ENCODE measurements at regions not wholly inside any gene's neighbourhood (a gene's known extent, or its start where the extent isn't known, plus 50 kb on each side); places are given as distances from the start of the nearest gene placed in this dataset.

DNA sequence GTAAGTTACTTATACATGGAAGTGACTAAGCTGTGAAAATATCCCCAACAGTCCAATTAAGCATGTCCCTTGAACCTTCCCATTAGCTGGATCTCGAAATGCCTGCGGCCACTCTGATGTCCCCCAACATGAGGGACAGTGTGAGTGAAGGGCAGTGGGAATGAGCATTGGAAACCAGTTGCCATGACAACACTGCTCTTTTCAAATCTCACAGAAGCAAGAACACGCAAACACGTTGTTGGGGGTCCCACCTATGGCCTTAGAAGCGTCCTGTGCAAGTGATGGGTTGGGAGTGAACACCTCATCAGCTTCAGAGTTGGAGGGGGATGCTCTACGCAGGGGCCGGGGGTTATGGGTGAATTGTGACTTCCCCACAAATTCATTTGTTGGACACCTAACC, 205.9 kb downstream of the NXNL2 start:
- TF ChIP-seq, protein P1, sequence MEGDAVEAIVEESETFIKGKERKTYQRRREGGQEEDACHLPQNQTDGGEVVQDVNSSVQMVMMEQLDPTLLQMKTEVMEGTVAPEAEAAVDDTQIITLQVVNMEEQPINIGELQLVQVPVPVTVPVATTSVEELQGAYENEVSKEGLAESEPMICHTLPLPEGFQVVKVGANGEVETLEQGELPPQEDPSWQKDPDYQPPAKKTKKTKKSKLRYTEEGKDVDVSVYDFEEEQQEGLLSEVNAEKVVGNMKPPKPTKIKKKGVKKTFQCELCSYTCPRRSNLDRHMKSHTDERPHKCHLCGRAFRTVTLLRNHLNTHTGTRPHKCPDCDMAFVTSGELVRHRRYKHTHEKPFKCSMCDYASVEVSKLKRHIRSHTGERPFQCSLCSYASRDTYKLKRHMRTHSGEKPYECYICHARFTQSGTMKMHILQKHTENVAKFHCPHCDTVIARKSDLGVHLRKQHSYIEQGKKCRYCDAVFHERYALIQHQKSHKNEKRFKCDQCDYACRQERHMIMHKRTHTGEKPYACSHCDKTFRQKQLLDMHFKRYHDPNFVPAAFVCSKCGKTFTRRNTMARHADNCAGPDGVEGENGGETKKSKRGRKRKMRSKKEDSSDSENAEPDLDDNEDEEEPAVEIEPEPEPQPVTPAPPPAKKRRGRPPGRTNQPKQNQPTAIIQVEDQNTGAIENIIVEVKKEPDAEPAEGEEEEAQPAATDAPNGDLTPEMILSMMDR (IDR thresholded peaks at IDR 0.05) = no peak
- TF ChIP-seq POLR2A (IDR thresholded peaks at IDR 0.05) = no peak

Data from lower leg skin (tissue), 3 donors.